HCT116 (cell line): ENCODE measurements at regions not wholly inside any gene's neighbourhood (a gene's known extent, or its start where the extent isn't known, plus 50 kb on each side); places are given as distances from the start of the nearest gene placed in this dataset.

Source experiments
- ATAC-seq: fragments of 200-7000 bp; cut with Tn5 transposase; 2 replicates; pipeline ENCODE4 v1.9.1; 2020; ENCODE audit warnings: mild to moderate bottlenecking, moderate library complexity
- BruUV-seq: library from RNA; stranded (reverse); fragments of 400-500 nt; replicated peaks from 2 replicates; lab custom pipeline; 2021; lab: Mats Ljungman, UMichigan
- CTCF ChIA-PET: fragments of 300-600 bp; sonication (Branson Sonifier 250); formaldehyde crosslinking; loops from one replicate; lab custom pipeline; 2021; ENCODE audit warnings: antibody characterized with exemption; lab: Charles Lee
- POLR2A ChIA-PET: fragments of 300-600, 350-600 bp; sonication (Branson Sonifier 250); formaldehyde crosslinking; loops from one replicate; lab custom pipeline; 2021; ENCODE audit warnings: antibody characterized with exemption; lab: Charles Lee
- RAD21 ChIA-PET, 2 experiments: fragments of 300-600 bp; sonication (Branson Sonifier 250); formaldehyde crosslinking; loops; one replicate each; lab custom pipeline; 2023; ENCODE audit warnings: low total read pairs in 2 of 2; ENCODE audit not compliant: uncharacterized antibody in 2 of 2, unreplicated experiment in 2 of 2, low non-redundant PET in 1 of 2; lab: Charles Lee
- DNase-seq: peaks from one replicate; pipeline ENCODE4 v3.0.0-alpha.2; 2010; ENCODE audit warnings: low read depth, low spot score
- H2AFZ ChIP-seq: fragments of 200-600 bp; shearing (Covaris generic), sonication (generic); 2 replicates; pipeline ENCODE4 v1.6.1; 2017; ENCODE audit warnings: low read depth, mixed run types, mixed read lengths, antibody characterized with exemption, low read length; ENCODE audit not compliant: poor library complexity, severe bottlenecking
- H3K27ac ChIP-seq: 2 replicates; pipeline ENCODE4 v1.5.1; 2012; ENCODE audit warnings: low read depth, low read length
- H3K27me3 ChIP-seq: fragments of 200-600 bp; sonication (generic); 2 replicates; pipeline ENCODE4 v1.6.1; 2016; ENCODE audit warnings: mixed run types, low read length, mixed read lengths; ENCODE audit not compliant: insufficient read depth
- H3K36me3 ChIP-seq, 2 experiments: fragments of 200-500 bp in 1 of 2; fragments of 200-600 bp in 1 of 2; sonication (Bioruptor generic) in 1 of 2; sonication (generic) in 1 of 2; 2 replicates each; pipeline versions ENCODE4 v1.5.1 to v1.6.1; 2014 to 2016; ENCODE audit warnings: low read length in 2 of 2, inconsistent platforms in 1 of 2, mixed read lengths in 1 of 2, mixed run types in 1 of 2; ENCODE audit not compliant: insufficient read depth in 2 of 2, control insufficient read depth in 1 of 2
- H3K4me1 ChIP-seq, 2 experiments: fragments of 200-600 bp in 1 of 2; sonication (generic) in 1 of 2; 2 replicates each; pipeline versions ENCODE4 v1.5.1 to v1.6.1; 2012 to 2017; ENCODE audit warnings: low read length in 2 of 2, inconsistent platforms in 1 of 2, mild to moderate bottlenecking in 1 of 2, mixed read lengths in 1 of 2, mixed run types in 1 of 2, moderate library complexity in 1 of 2; ENCODE audit not compliant: insufficient read depth in 2 of 2, control insufficient read depth in 1 of 2
- H3K4me2 ChIP-seq: fragments of 200-600 bp; sonication (generic); 2 replicates; pipeline ENCODE4 v1.6.1; 2017; ENCODE audit warnings: mixed run types, low read length, mixed read lengths
- H3K4me3 ChIP-seq, 2 experiments: fragments of 200-600 bp in 1 of 2; sonication (generic) in 1 of 2; replicated peaks in 1 of 2; 2 replicates each; pipeline ENCODE4 v1.5.1; 2011 to 2016; ENCODE audit warnings: low read length in 2 of 2, control low read depth in 1 of 2, low read depth in 1 of 2, mild to moderate bottlenecking in 1 of 2, mixed read lengths in 1 of 2, mixed run types in 1 of 2
- H3K79me2 ChIP-seq: fragments of 200-600 bp; sonication (generic); 2 replicates; pipeline ENCODE4 v1.6.1; 2017; ENCODE audit warnings: mild to moderate bottlenecking, mixed run types, low read length, moderate library complexity, mixed read lengths; ENCODE audit not compliant: insufficient read depth
- H3K9ac ChIP-seq: fragments of 200-600 bp; sonication (generic); 2 replicates; pipeline ENCODE4 v1.6.1; 2016; ENCODE audit warnings: low read length, mixed read lengths
- H3K9me2 ChIP-seq: fragments of 200-600 bp; sonication (generic), shearing (Covaris generic); 2 replicates; pipeline ENCODE4 v1.6.1; 2017; ENCODE audit warnings: mixed run types, mild to moderate bottlenecking, moderate library complexity; ENCODE audit not compliant: insufficient read depth
- H3K9me3 ChIP-seq, 2 experiments: fragments of 200-500 bp in 1 of 2; fragments of 200-600 bp in 1 of 2; sonication (Bioruptor generic) in 1 of 2; sonication (generic) in 1 of 2; 2 replicates each; pipeline ENCODE4 v1.6.1; 2014 to 2017; ENCODE audit warnings: low read length in 2 of 2, mixed read lengths in 2 of 2, inconsistent platforms in 1 of 2, low read depth in 1 of 2, mild to moderate bottlenecking in 1 of 2, mixed run types in 1 of 2, moderate library complexity in 1 of 2; ENCODE audit not compliant: control insufficient read depth in 1 of 2, insufficient read depth in 1 of 2
- H4K20me1 ChIP-seq: fragments of 200-600 bp; sonication (generic), shearing (Covaris generic); 2 replicates; pipeline ENCODE4 v1.6.1; 2017; ENCODE audit warnings: mixed run types, mild to moderate bottlenecking, moderate library complexity; ENCODE audit not compliant: insufficient read depth
- CBX3 ChIP-seq: IDR thresholded peaks from 2 replicates; pipeline ENCODE4 v1.6.1; 2012; ENCODE audit warnings: low read depth
- CEBPB ChIP-seq: IDR thresholded peaks from 2 replicates; pipeline ENCODE4 v1.6.1; 2012; ENCODE audit warnings: low read depth
- ELF1 ChIP-seq: IDR thresholded peaks from 2 replicates; pipeline ENCODE4 v1.6.1; 2012; ENCODE audit warnings: low read depth, borderline replicate concordance
- EZH2 ChIP-seq: fragments of 200-600 bp; sonication (generic); IDR thresholded peaks from 2 replicates; pipeline ENCODE4 v1.6.1; 2017; ENCODE audit warnings: antibody characterized with exemption, mixed run types
- EZH2phosphoT487 ChIP-seq: fragments of 200-600 bp; IDR thresholded peaks from 2 replicates; pipeline ENCODE4 v1.6.1; 2018; ENCODE audit warnings: antibody characterized with exemption, borderline replicate concordance
- FOSL1 ChIP-seq: IDR thresholded peaks from 2 replicates; pipeline ENCODE4 v1.6.1; 2012; ENCODE audit warnings: low read depth
- RAD21 ChIP-seq: IDR thresholded peaks from 2 replicates; pipeline ENCODE4 v1.6.1; 2012; ENCODE audit warnings: low read depth, mild to moderate bottlenecking
- SP1 ChIP-seq: IDR thresholded peaks from 2 replicates; pipeline ENCODE4 v1.6.1; 2012; ENCODE audit warnings: low read depth
- SRF ChIP-seq: IDR thresholded peaks from 2 replicates; pipeline ENCODE4 v1.6.1; 2012; ENCODE audit warnings: low read depth
- TCF7L2 ChIP-seq: IDR thresholded peaks from 2 replicates; pipeline ENCODE4 v1.7.0; 2011; ENCODE audit warnings: borderline replicate concordance, inconsistent platforms; ENCODE audit not compliant: insufficient read depth, insufficient read length; ENCODE audit errors: extremely low read depth
- ZFX ChIP-seq: fragments of 450-650 bp; IDR thresholded peaks from 2 replicates; pipeline ENCODE4 v1.6.1; 2017
- intact Hi-C: fragments of 100-400 bp; cut with micrococcal nuclease; formaldehyde crosslinking; loops from 2 replicates; pipeline ENCODE4 v1.10.0; 2022
- TF ChIP-seq, protein P1 (sequence below), 3 experiments: fragments of 200-600 bp in 1 of 3; sonication (generic) in 1 of 3; IDR thresholded peaks in 2 of 3; conservative IDR thresholded peaks in 1 of 3; 2 replicates each; pipeline ENCODE4 v1.5.1; 2012 to 2017; ENCODE audit warnings: low read depth in 2 of 3, low read length in 2 of 3, antibody characterized with exemption in 1 of 3, borderline replicate concordance in 1 of 3, control low read depth in 1 of 3, mild to moderate bottlenecking in 1 of 3, mixed read lengths in 1 of 3, mixed run types in 1 of 3, moderate library complexity in 1 of 3; ENCODE audit not compliant: insufficient read depth in 1 of 3
- TF ChIP-seq, protein P2 (sequence below): IDR thresholded peaks from 2 replicates; pipeline ENCODE4 v1.6.1; 2012
- TF ChIP-seq, protein P3 (sequence below): IDR thresholded peaks from 2 replicates; pipeline ENCODE4 v1.6.1; 2012

DNA sequence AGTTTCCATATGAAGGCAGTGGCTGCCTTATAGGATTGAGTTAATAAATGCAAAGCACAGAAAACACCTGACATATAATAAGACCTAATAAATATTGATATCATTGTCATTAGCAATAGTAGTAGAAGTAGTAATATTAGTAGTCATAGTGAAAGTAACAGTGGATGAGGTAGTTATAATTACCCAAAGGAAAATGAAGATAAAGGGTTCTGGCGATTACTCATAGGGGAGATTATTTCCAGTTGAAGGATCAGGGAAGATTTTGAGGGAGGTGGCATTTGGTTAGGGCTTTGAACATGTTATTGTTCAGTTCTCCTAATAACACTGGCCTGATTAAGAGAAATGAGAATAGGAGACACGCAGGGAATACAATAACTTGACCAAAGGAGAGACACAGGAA lies 131.9 kb upstream of the GPRIN3 start:
- no peaks in the 10 kb centered on the region for H4K20me1 ChIP-seq
- no peak overlapping the region for H3K27ac ChIP-seq
- H3K9me3 ChIP-seq: no peaks in the 10 kb centered on the region
- DNase-seq (no peak), ATAC-seq (no peak)
- no peak overlapping the region for H3K9ac ChIP-seq
- ChIA-PET RAD21 (no interaction called here), CTCF (interaction anchor here (2.1 kb wide), 1 partner anchor 213 kb away, joined by 9 read pairs; no protein-coding TSS in a partner anchor), POLR2A (no interaction called here)
- H2AFZ ChIP-seq: no peak overlapping the region
- H3K4me3 ChIP-seq: no peak overlapping the region
- H3K9me2 ChIP-seq: no peaks in the 10 kb centered on the region
- no peaks in the 10 kb centered on the region for H3K27me3 ChIP-seq
- peaks cover 0 to 6% of the 10 kb centered on the region in 2 experiments; a peak in 1 of 4 replicates for H3K4me1 ChIP-seq
- no peaks in the 10 kb centered on the region for H3K36me3 ChIP-seq
- H3K4me2 ChIP-seq: no peak overlapping the region
- TF ChIP-seq, protein P1, sequence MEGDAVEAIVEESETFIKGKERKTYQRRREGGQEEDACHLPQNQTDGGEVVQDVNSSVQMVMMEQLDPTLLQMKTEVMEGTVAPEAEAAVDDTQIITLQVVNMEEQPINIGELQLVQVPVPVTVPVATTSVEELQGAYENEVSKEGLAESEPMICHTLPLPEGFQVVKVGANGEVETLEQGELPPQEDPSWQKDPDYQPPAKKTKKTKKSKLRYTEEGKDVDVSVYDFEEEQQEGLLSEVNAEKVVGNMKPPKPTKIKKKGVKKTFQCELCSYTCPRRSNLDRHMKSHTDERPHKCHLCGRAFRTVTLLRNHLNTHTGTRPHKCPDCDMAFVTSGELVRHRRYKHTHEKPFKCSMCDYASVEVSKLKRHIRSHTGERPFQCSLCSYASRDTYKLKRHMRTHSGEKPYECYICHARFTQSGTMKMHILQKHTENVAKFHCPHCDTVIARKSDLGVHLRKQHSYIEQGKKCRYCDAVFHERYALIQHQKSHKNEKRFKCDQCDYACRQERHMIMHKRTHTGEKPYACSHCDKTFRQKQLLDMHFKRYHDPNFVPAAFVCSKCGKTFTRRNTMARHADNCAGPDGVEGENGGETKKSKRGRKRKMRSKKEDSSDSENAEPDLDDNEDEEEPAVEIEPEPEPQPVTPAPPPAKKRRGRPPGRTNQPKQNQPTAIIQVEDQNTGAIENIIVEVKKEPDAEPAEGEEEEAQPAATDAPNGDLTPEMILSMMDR (IDR thresholded peaks at IDR 0.05 in 2 of 3, conservative IDR thresholded peaks at IDR 0.05 in 1 of 3; ENCODE audit: borderline replicate concordance in 1 of 3, insufficient read depth in 1 of 3, low read depth in 2 of 3, low read length in 2 of 3): no peak
- no peak for TF ChIP-seq RAD21
- TF ChIP-seq, protein P2, sequence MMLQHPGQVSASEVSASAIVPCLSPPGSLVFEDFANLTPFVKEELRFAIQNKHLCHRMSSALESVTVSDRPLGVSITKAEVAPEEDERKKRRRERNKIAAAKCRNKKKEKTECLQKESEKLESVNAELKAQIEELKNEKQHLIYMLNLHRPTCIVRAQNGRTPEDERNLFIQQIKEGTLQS: no peak
- TF ChIP-seq, protein P3, sequence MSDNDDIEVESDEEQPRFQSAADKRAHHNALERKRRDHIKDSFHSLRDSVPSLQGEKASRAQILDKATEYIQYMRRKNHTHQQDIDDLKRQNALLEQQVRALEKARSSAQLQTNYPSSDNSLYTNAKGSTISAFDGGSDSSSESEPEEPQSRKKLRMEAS: no peak
- no peak for TF ChIP-seq CEBPB
- TF ChIP-seq ZFX: no peak
- no peak for TF ChIP-seq FOSL1
- no peak for TF ChIP-seq EZH2
- no peak for TF ChIP-seq SRF
- TF ChIP-seq ELF1: no peak
- TF ChIP-seq CBX3: no peak
- TF ChIP-seq TCF7L2: no peak
- no peak for TF ChIP-seq SP1
- TF ChIP-seq EZH2phosphoT487: no peak
- TF ChIP-seq, all 23 proteins: peak for 0
- intact Hi-C loops: loop anchor here (10.0 kb wide), 1 partner anchor 185 kb away; no protein-coding TSS in a partner anchor
- BruUV-seq: no TSS peak
- no peaks in the 10 kb centered on the region for H3K79me2 ChIP-seq
